ENCODE measurements at regions not wholly inside any gene's neighbourhood (a gene's known extent, or its start where the extent isn't known, plus 50 kb on each side); places are given as distances from the start of the nearest gene placed in this dataset.

DNA sequence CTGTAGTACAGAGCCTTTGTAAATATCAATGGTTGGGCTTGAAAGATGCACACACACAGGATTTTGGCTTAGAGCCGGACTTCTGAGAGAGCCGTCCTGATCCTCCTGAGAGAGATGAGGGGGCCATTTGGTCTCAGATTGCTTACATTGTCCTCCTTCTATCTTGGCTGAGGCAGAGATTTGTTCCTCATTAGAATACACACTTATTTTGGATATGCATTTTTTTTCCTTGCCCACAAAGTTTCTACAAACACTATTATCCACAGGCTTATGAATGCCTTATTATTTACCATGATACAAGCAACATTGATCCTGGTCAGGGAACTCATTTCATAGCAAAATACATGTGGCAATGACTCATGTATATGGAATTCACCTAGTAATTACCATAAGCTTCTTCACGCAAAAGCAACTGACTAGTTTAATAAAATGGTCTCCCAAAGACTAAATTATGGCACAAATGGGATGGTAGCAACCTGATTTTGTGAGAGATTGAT is 175.3 kb downstream of the MDFIC start:
- ChIA-PET CTCF (no interaction called here), POLR2A (ENCODE audit: unreplicated experiment) (no interaction called here)
- Histone ChIP-seq H3K14ac (replicated peaks; ENCODE audit: low read depth, low read length) (peak overlapping the region; percentile 71; the same call in 1 of the 2 replicates), H4K91ac (ENCODE audit: insufficient read depth, low read depth, low read length) (peak overlapping the region; percentile 48; the same call in 1 of the 2 replicates), H4K20me1 (ENCODE audit: insufficient read depth, low read length) (no peaks in the 10 kb centered on the region), H3K9me3 (ENCODE audit: control insufficient read depth, insufficient read depth, low read length) (no peaks in the 10 kb centered on the region), H3K18ac (ENCODE audit: low read depth, low read length) (peak overlapping the region; percentile 66; the same call in 1 of the 2 replicates), H3K4ac (ENCODE audit: low read depth, low read length) (peak overlapping the region; percentile 81), H2BK20ac (ENCODE audit: low read depth, low read length) (peak overlapping the region; percentile 79), H3K4me3 (ENCODE audit: insufficient read depth, low read depth, low read length) (no peak overlapping the region), H2AK9ac (replicated peaks; ENCODE audit: low read depth, low read length, poor library complexity) (no peak overlapping the region), H2BK120ac (ENCODE audit: low read depth, low read length) (peak overlapping the region; percentile 84), H3K27ac (ENCODE audit: insufficient read depth, low read length) (no peak overlapping the region), H4K8ac (ENCODE audit: low read depth in 2 of 2, low read length in 2 of 2) (peak overlapping the region in 1 of 2 experiments; percentile 70; a peak in 2 of 4 replicates), H3K4me2 (ENCODE audit: low read depth, low read length) (no peak overlapping the region), H2BK15ac (ENCODE audit: low read depth, low read length) (peak overlapping the region; percentile 76; the same call in 1 of the 3 replicates), H4K5ac (ENCODE audit: low read depth, low read length) (no peak overlapping the region; the same call in 1 of the 2 replicates), H3K27me3 (ENCODE audit: control insufficient read depth, insufficient read depth, low read length) (no peaks in the 10 kb centered on the region), H3K23ac (ENCODE audit: low read depth, low read length) (peak overlapping the region; percentile 60; the same call in 1 of the 2 replicates), H2BK5ac (ENCODE audit: low read depth, low read length, poor library complexity, severe bottlenecking) (peak overlapping the region; percentile 44), H2AFZ (replicated peaks; ENCODE audit: low read length, poor library complexity) (no peak overlapping the region), H3K79me1 (ENCODE audit: low read depth in 1 of 2, low read length in 2 of 2) (no peaks in the 10 kb centered on the region), H3K9ac (ENCODE audit: low read depth, low read length) (no peak overlapping the region), H3K36me3 (ENCODE audit: control insufficient read depth, insufficient read depth, low read length) (no peaks in the 10 kb centered on the region), H3K56ac (ENCODE audit: extremely low read depth, insufficient read depth, low read length) (no peak overlapping the region), H3K4me1 (ENCODE audit: control insufficient read depth, insufficient read depth, low read length) (peaks cover 8% of the 10 kb centered on the region), H3K9me1 (ENCODE audit: insufficient read depth, low read length) (peaks cover 9% of the 10 kb centered on the region; the same call in 1 of the 2 replicates), H2AK5ac (ENCODE audit: low read depth, low read length) (peak overlapping the region; percentile 56)
- in situ Hi-C loops (cut with MboI; ENCODE audit: low sequenced_read_pairs) (no loop called here), dilution Hi-C loops (cut with HindIII; ENCODE audit: low sequenced_read_pairs, unreplicated experiment) (no loop called here), intact Hi-C loops (cut with micrococcal nuclease) (no loop called here)
- peak; percentile 86 for DNase-seq
- peak; percentile 36 for ATAC-seq (ENCODE audit: low read depth)
- WGBS, 2 experiments (ENCODE audit: extremely low coverage in 2 of 2, insufficient read length in 1 of 2) = no CpG with 5 or more reads among the region's 3 CpGs
- TF ChIP-seq FOS (IDR thresholded peaks at IDR 0.05; ENCODE audit: low read depth, low read length) = peak; percentile 30; the same call in 1 of the 2 replicates
- no peak for TF ChIP-seq CEBPB (IDR thresholded peaks at IDR 0.05; ENCODE audit: low read depth, low read length)
- TF ChIP-seq SMC3 (IDR thresholded peaks at IDR 0.05; ENCODE audit: low read depth, low read length) = no peak
- no peak for TF ChIP-seq MAZ (IDR thresholded peaks at IDR 0.05; ENCODE audit: borderline replicate concordance, low read depth, low read length)
- TF ChIP-seq USF2 (IDR thresholded peaks at IDR 0.05; ENCODE audit: low read depth, low read length) = no peak
- no TSS peak for BruUV-seq (replicated peaks)
